Tibial nerve (tissue), 4 donors: ENCODE measurements at regions not wholly inside any gene's neighbourhood (a gene's known extent, or its start where the extent isn't known, plus 50 kb on each side); places are given as distances from the start of the nearest gene placed in this dataset.

Experiments
- DNase-seq, 2 donors: peaks; one replicate each; pipeline ENCODE4 v3.0.0-alpha.2; 2019; ENCODE audit warnings: low spot score in 2 of 2
- H3K27ac ChIP-seq, 4 donors: fragments of 200-600 bp; sonication (generic) in 3 of 4; one replicate each; pipeline ENCODE4 v1.5.1; 2017 to 2019; ENCODE audit warnings: mild to moderate bottlenecking in 1 of 4
- H3K27me3 ChIP-seq, 2 donors: fragments of 200-600 bp; sonication (generic) in 1 of 2; one replicate each; pipeline versions ENCODE4 v1.5.1 to v1.6.0; 2017 to 2019
- H3K36me3 ChIP-seq, 3 donors: fragments of 200-600 bp; sonication (generic); one replicate each; pipeline ENCODE4 v1.5.1; 2018 to 2019
- H3K4me1 ChIP-seq, 4 donors: fragments of 200-600 bp; sonication (generic) in 3 of 4; one replicate each; pipeline ENCODE4 v1.5.1; 2017 to 2019
- H3K4me3 ChIP-seq, 4 donors: fragments of 200-600 bp; sonication (generic) in 3 of 4; one replicate each; pipeline ENCODE4 v1.5.1; 2017 to 2019; ENCODE audit warnings: mild to moderate bottlenecking in 1 of 4, moderate library complexity in 1 of 4
- H3K9me3 ChIP-seq, 4 donors: fragments of 200-600 bp; sonication (generic) in 3 of 4; one replicate each; pipeline ENCODE4 v1.5.1; 2017 to 2019
- EP300 ChIP-seq, 2 donors: sonication (generic); formaldehyde crosslinking; IDR thresholded peaks; one replicate each; pipeline ENCODE4 v1.6.1; 2017; ENCODE audit warnings: antibody characterized with exemption in 2 of 2, mild to moderate bottlenecking in 1 of 2
- POLR2A ChIP-seq, 2 donors: fragments of 450-650 bp; IDR thresholded peaks; one replicate each; pipeline ENCODE4 v1.6.1; 2017; ENCODE audit warnings: antibody characterized with exemption in 2 of 2, mild to moderate bottlenecking in 2 of 2, moderate library complexity in 2 of 2
- WGBS, 2 donors: methylation state at CpG; one replicate each; pipeline ENCODE4 v1.1.5; 2018; 5-methylcytosine and 5-hydroxymethylcytosine counted together
- TF ChIP-seq, protein P1 (sequence below), 5 experiments: fragments of 200-600 bp in 3 of 5; fragments of 450-650 bp in 2 of 5; sonication (generic) in 3 of 5; IDR thresholded peaks; one replicate each; pipeline ENCODE4 v1.5.1; 2016 to 2019; ENCODE audit warnings: antibody characterized with exemption in 5 of 5, mild to moderate bottlenecking in 3 of 5, moderate library complexity in 2 of 5

DNA sequence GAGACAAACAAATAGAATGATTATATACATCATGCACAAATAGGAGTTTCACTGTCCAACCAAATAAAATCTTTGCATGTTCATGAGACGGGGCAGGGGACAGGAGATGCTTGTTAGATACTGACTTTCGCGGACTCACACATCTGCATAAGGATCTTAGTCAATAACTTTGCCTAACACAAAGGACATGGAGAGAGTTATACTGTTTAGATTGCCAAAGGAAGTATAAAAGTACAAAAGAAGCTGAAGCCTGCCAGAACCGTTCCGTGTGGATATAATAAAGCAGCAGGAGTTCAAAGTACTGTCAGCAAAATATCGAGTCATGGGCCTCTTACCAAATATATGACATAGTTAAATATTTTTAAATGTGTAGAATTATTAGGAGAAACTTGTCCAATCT lies 1148.4 kb downstream of the EFNA5 start:
- Histone ChIP-seq H3K27me3 (no peaks in the 10 kb centered on the region), H3K27ac (no peak overlapping the region), H3K36me3 (no peaks in the 10 kb centered on the region), H3K4me1 (no peaks in the 10 kb centered on the region), H3K4me3 (no peak overlapping the region), H3K9me3 (no peaks in the 10 kb centered on the region)
- DNase-seq: no peak
- TF ChIP-seq, protein P1, sequence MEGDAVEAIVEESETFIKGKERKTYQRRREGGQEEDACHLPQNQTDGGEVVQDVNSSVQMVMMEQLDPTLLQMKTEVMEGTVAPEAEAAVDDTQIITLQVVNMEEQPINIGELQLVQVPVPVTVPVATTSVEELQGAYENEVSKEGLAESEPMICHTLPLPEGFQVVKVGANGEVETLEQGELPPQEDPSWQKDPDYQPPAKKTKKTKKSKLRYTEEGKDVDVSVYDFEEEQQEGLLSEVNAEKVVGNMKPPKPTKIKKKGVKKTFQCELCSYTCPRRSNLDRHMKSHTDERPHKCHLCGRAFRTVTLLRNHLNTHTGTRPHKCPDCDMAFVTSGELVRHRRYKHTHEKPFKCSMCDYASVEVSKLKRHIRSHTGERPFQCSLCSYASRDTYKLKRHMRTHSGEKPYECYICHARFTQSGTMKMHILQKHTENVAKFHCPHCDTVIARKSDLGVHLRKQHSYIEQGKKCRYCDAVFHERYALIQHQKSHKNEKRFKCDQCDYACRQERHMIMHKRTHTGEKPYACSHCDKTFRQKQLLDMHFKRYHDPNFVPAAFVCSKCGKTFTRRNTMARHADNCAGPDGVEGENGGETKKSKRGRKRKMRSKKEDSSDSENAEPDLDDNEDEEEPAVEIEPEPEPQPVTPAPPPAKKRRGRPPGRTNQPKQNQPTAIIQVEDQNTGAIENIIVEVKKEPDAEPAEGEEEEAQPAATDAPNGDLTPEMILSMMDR (IDR thresholded peaks at IDR 0.05): no peak
- TF ChIP-seq POLR2A (IDR thresholded peaks at IDR 0.05): no peak
- TF ChIP-seq EP300 (IDR thresholded peaks at IDR 0.05): no peak
- WGBS, 2 donors: 43 to 44% methylated on average over 6 of the region's 6 CpGs

DNA sequence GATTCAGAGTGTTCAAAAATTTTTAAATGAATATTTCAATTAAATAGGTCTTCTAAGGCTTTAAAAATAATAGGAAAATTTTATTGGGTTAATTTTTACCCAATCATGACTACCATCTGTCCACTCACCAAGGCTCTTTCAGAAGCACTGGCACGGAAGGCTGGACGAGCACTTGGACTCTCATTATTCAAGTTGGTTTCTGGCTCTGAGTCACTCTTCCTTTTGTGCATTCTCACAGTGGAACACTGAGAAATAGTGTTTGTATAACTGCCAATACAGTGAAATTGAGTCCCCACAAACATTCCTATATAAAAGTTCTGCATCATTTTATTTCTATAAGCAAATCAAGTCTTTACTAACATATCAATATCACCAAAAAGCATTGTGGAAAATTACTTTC lies 1149.0 kb downstream of the EFNA5 start:
- Histone ChIP-seq H3K36me3 (no peaks in the 10 kb centered on the region), H3K4me3 (no peak overlapping the region), H3K9me3 (no peaks in the 10 kb centered on the region), H3K27me3 (no peaks in the 10 kb centered on the region), H3K27ac (no peak overlapping the region), H3K4me1 (no peaks in the 10 kb centered on the region)
- DNase-seq: no peak
- no peak for TF ChIP-seq POLR2A (IDR thresholded peaks at IDR 0.05)
- TF ChIP-seq, protein P1 (IDR thresholded peaks at IDR 0.05): no peak
- TF ChIP-seq EP300 (IDR thresholded peaks at IDR 0.05): no peak
- 33 to 34% methylated on average over 2 of the region's 2 CpGs for WGBS, 2 donors

DNA sequence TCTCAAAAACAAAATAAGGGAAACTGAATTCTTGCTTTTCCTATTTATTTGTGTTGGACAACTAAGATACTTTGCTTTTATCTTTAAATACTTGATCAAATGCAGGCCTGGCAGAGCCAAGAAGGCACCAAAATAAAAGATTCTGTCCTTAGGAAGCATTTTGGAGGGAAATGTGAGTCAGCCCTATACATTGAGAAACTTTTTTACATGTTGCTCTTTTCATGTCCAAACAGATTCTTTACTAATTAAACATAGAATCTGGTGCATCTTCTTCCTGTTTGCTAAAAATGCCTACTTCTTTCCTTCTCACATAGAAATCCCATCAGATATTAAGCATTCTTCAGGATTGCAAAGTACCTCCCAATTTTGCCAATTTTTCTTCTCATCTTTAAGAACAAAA lies 1160.4 kb downstream of the EFNA5 start:
- Histone ChIP-seq H3K27ac (no peak overlapping the region), H3K27me3 (no peaks in the 10 kb centered on the region), H3K4me1 (no peaks in the 10 kb centered on the region), H3K4me3 (no peak overlapping the region), H3K9me3 (no peaks in the 10 kb centered on the region), H3K36me3 (no peaks in the 10 kb centered on the region)
- TF ChIP-seq EP300 (IDR thresholded peaks at IDR 0.05): no peak
- TF ChIP-seq, protein P1 (IDR thresholded peaks at IDR 0.05): no peak
- TF ChIP-seq POLR2A (IDR thresholded peaks at IDR 0.05): no peak
- no peak for DNase-seq

DNA sequence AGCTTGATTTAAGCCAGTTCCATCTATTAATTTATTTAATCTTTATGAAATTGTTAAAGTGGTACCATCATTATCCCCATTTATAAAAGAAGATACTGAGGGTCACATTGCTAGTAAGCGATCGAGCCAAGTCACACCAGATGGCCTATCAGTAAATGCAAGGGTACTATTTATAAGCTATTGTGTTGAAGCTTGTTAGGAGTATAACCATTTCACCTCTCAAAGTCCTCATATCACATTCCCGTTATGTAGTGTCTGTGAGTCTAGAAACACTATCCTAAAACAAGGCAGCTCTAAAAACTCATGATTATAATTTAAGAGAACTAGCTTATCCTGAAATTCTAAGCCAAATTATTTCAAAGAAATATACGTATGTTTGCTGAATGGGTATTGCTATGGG lies 1161.8 kb downstream of the EFNA5 start:
- Histone ChIP-seq H3K9me3 (no peaks in the 10 kb centered on the region), H3K27me3 (no peaks in the 10 kb centered on the region), H3K4me1 (no peaks in the 10 kb centered on the region), H3K27ac (no peak overlapping the region), H3K36me3 (no peaks in the 10 kb centered on the region), H3K4me3 (no peak overlapping the region)
- no peak for DNase-seq
- 94 to 95% methylated on average over 4 of the region's 4 CpGs for WGBS, 2 donors
- no peak for TF ChIP-seq POLR2A (IDR thresholded peaks at IDR 0.05)
- TF ChIP-seq EP300 (IDR thresholded peaks at IDR 0.05): no peak
- TF ChIP-seq, protein P1 (IDR thresholded peaks at IDR 0.05): no peak

DNA sequence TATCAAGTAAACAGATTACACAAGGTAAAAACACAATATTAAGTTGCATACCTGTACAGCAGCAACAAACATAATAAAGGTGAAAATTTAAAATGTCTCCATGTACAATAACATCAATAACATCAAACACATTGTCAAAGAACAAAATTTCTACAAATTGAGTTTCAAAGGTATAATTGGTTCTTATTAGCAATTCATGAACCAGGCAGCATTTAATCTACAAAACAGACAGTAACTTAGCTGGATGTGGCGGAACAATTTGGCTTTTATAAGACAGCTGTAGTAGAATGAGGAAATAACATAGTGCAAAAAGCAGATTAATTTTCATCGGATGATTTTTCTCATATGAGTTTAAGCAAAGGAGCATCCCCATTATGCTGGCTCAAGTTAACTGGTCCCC lies 1176.8 kb downstream of the EFNA5 start:
- Histone ChIP-seq H3K27ac (no peak overlapping the region), H3K36me3 (no peaks in the 10 kb centered on the region), H3K27me3 (no peaks in the 10 kb centered on the region), H3K4me3 (no peak overlapping the region), H3K9me3 (peaks cover 0 to 2% (median 0%) of the 10 kb centered on the region in 4 donors), H3K4me1 (no peaks in the 10 kb centered on the region)
- no peak for DNase-seq
- no peak for TF ChIP-seq EP300 (IDR thresholded peaks at IDR 0.05)
- TF ChIP-seq, protein P1 (IDR thresholded peaks at IDR 0.05): no peak
- TF ChIP-seq POLR2A (IDR thresholded peaks at IDR 0.05): no peak
- WGBS, 2 donors: 95 to 97% methylated on average over 2 of the region's 2 CpGs
